ENCODE measurements at regions not wholly inside any gene's neighbourhood (a gene's known extent, or its start where the extent isn't known, plus 50 kb on each side); places are given as distances from the start of the nearest gene placed in this dataset.

- H3K9me3 ChIP-seq = no peaks in the 10 kb centered on the region
- H3K27me3 ChIP-seq = no peaks in the 10 kb centered on the region
- no peak overlapping the region for H3K4me3 ChIP-seq
- DNase-seq (no peak), ATAC-seq (no peak)
- H3K27ac ChIP-seq = no peak overlapping the region
- TF ChIP-seq CTCF (IDR thresholded peaks at IDR 0.05) = no peak
- H3K36me3 ChIP-seq = no peaks in the 10 kb centered on the region
- intact Hi-C loops (cut with DNase I) = no loop called here
- no peaks in the 10 kb centered on the region for H3K4me1 ChIP-seq
Observed at GRCh38 chr6:10071631-10072220, 343.1 kb downstream of the TFAP2A start.

- H3K36me3 ChIP-seq = no peaks in the 10 kb centered on the region
- no peaks in the 10 kb centered on the region for H3K4me1 ChIP-seq
- H3K27me3 ChIP-seq = no peaks in the 10 kb centered on the region
- TF ChIP-seq CTCF (IDR thresholded peaks at IDR 0.05) = no peak
- no peak overlapping the region for H3K27ac ChIP-seq
- intact Hi-C loops (cut with DNase I) = no loop called here
- H3K4me3 ChIP-seq = no peak overlapping the region
- no peak for DNase-seq
- no peaks in the 10 kb centered on the region for H3K9me3 ChIP-seq
- no peak for ATAC-seq
Observed at GRCh38 chr6:10060004-10060403, 354.9 kb downstream of the TFAP2A start.

- ATAC-seq = no peak
- no peak overlapping the region for H3K4me3 ChIP-seq
- H3K4me1 ChIP-seq = no peaks in the 10 kb centered on the region
- DNase-seq = no peak
- intact Hi-C loops (cut with DNase I) = no loop called here
- TF ChIP-seq CTCF (IDR thresholded peaks at IDR 0.05) = no peak
- no peaks in the 10 kb centered on the region for H3K36me3 ChIP-seq
- no peak overlapping the region for H3K27ac ChIP-seq
- H3K9me3 ChIP-seq = peaks cover 4% of the 10 kb centered on the region
- H3K27me3 ChIP-seq = no peaks in the 10 kb centered on the region
Observed at GRCh38 chr6:10054672-10055071, 360.2 kb downstream of the TFAP2A start.

GRCh38 chr6:10051283-10051682 is 363.6 kb downstream of the TFAP2A start:
- no peak for TF ChIP-seq CTCF (IDR thresholded peaks at IDR 0.05)
- Histone ChIP-seq H3K36me3 (no peaks in the 10 kb centered on the region), H3K9me3 (peaks cover 4% of the 10 kb centered on the region), H3K4me3 (no peak overlapping the region), H3K27ac (no peak overlapping the region), H3K4me1 (no peaks in the 10 kb centered on the region), H3K27me3 (no peaks in the 10 kb centered on the region)
- intact Hi-C loops (cut with DNase I) = no loop called here
- ATAC-seq (no peak), DNase-seq (no peak)

GRCh38 chr6:10048370-10049297 is 366.2 kb downstream of the TFAP2A start:
- Histone ChIP-seq H3K9me3 (peaks cover 4% of the 10 kb centered on the region), H3K27me3 (no peaks in the 10 kb centered on the region), H3K27ac (no peak overlapping the region), H3K4me3 (no peak overlapping the region), H3K4me1 (no peaks in the 10 kb centered on the region), H3K36me3 (no peaks in the 10 kb centered on the region)
- ATAC-seq (no peak), DNase-seq (no peak)
- TF ChIP-seq CTCF (IDR thresholded peaks at IDR 0.05) = no peak
- intact Hi-C loops (cut with DNase I) = no loop called here

Data from upper lobe of right lung (tissue), 1 donor.